Endodermal cell (in vitro differentiated cells): ENCODE measurements at regions not wholly inside any gene's neighbourhood (a gene's known extent, or its start where the extent isn't known, plus 50 kb on each side); places are given as distances from the start of the nearest gene placed in this dataset.

Source experiments
- DNase-seq: peaks from one replicate; pipeline ENCODE4 v3.0.0-alpha.2; 2017
- H3K27ac ChIP-seq: 2 replicates; pipeline ENCODE4 v1.5.1; 2013; ENCODE audit warnings: mild to moderate bottlenecking, low read depth, low read length, moderate library complexity
- H3K27me3 ChIP-seq: 2 replicates; pipeline ENCODE4 v1.6.1; 2013; ENCODE audit warnings: mild to moderate bottlenecking, low read length, moderate library complexity; ENCODE audit not compliant: insufficient read depth, control insufficient read depth, poor library complexity, severe bottlenecking
- H3K36me3 ChIP-seq: 2 replicates; pipeline ENCODE4 v1.7.0; 2013; ENCODE audit warnings: mild to moderate bottlenecking, low read length, moderate library complexity; ENCODE audit not compliant: control insufficient read depth, insufficient read depth
- H3K4me1 ChIP-seq: one replicate; pipeline ENCODE4 v1.7.0; 2013; ENCODE audit warnings: low read length; ENCODE audit not compliant: control insufficient read depth, insufficient read depth
- H3K4me3 ChIP-seq: 2 replicates; pipeline ENCODE4 v1.5.1; 2013; ENCODE audit warnings: mild to moderate bottlenecking, low read length, moderate library complexity
- H3K9ac ChIP-seq: 2 replicates; pipeline ENCODE4 v1.6.1; 2013; ENCODE audit warnings: mild to moderate bottlenecking, low read length, moderate library complexity; ENCODE audit not compliant: poor library complexity, severe bottlenecking; ENCODE audit errors: extremely low read depth
- H3K9me3 ChIP-seq: 2 replicates; pipeline ENCODE4 v1.6.1; 2013; ENCODE audit warnings: mild to moderate bottlenecking, low read length, moderate library complexity; ENCODE audit not compliant: control insufficient read depth
- H3K27ac Mint-ChIP-seq: 2 replicates; pipeline ENCODE4 v1.8.0; 2020; ENCODE audit warnings: mixed read lengths
- H3K27me3 Mint-ChIP-seq: 2 replicates; pipeline ENCODE4 v1.8.0; 2021; ENCODE audit warnings: mild to moderate bottlenecking, mixed read lengths; ENCODE audit not compliant: insufficient read depth
- H3K36me3 Mint-ChIP-seq: 2 replicates; pipeline ENCODE4 v1.8.0; 2020; ENCODE audit warnings: low read depth, mixed read lengths
- H3K4me1 Mint-ChIP-seq: 2 replicates; pipeline ENCODE4 v1.8.0; 2020; ENCODE audit warnings: mixed read lengths
- H3K4me3 Mint-ChIP-seq: 2 replicates; pipeline ENCODE4 v1.8.0; 2020; ENCODE audit warnings: mild to moderate bottlenecking, moderate library complexity, mixed read lengths
- H3K9me3 Mint-ChIP-seq: 2 replicates; pipeline ENCODE4 v1.8.0; 2020; ENCODE audit warnings: mild to moderate bottlenecking, mixed read lengths
- WGBS, 2 experiments: methylation state at CpG; one replicate each; pipeline versions ENCODE4 v1.1.5 to v1.1.7; 2013; ENCODE audit warnings: missing lambda C conversion rate in 2 of 2, mixed read lengths in 1 of 2; ENCODE audit not compliant: insufficient coverage in 1 of 2, insufficient read length in 1 of 2; 5-methylcytosine and 5-hydroxymethylcytosine counted together
- TF ChIP-seq, protein P1 (sequence below): fragments of 200-600 bp; sonication (generic); conservative IDR thresholded peaks from 2 replicates; pipeline ENCODE4 v1.5.0; 2021; ENCODE audit warnings: antibody characterized with exemption, mild to moderate bottlenecking

DNA sequence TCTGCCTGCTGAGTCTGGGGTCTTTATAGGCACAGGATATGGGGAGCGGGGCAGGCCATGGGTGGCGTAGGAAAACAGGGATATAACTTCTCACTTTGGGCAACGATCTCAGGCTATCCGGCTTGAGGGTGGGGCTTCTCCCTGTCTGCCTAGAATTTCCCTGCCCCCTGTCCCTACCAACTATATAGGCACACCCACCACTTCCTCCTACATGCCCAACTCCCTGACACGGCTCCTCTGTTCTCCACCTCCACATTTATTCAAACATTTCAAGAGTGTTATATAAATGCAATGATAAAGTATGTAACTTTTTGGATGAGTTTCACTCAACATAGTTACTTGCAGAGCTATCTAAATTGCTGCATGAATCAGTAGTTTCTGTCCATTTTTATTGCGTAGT lies 363.2 kb upstream of the RORB start:
- Histone ChIP-seq H3K36me3 (no peaks in the 10 kb centered on the region), H3K9me3 (no peaks in the 10 kb centered on the region), H3K4me3 (no peak overlapping the region), H3K4me1 (no peaks in the 10 kb centered on the region), H3K27me3 (no peaks in the 10 kb centered on the region), H3K9ac (no peak overlapping the region), H3K27ac (no peak overlapping the region)
- WGBS, 2 experiments: 92 to 100% methylated on average over 1 to 5 of the region's 6 CpGs
- Mint-ChIP-seq H3K9me3 (no peaks in the 10 kb centered on the region), H3K36me3 (no peaks in the 10 kb centered on the region), H3K4me1 (peaks cover 4% of the 10 kb centered on the region), H3K4me3 (no peak overlapping the region), H3K27ac (no peak overlapping the region), H3K27me3 (no peaks in the 10 kb centered on the region)
- DNase-seq: no peak
- TF ChIP-seq, protein P1, sequence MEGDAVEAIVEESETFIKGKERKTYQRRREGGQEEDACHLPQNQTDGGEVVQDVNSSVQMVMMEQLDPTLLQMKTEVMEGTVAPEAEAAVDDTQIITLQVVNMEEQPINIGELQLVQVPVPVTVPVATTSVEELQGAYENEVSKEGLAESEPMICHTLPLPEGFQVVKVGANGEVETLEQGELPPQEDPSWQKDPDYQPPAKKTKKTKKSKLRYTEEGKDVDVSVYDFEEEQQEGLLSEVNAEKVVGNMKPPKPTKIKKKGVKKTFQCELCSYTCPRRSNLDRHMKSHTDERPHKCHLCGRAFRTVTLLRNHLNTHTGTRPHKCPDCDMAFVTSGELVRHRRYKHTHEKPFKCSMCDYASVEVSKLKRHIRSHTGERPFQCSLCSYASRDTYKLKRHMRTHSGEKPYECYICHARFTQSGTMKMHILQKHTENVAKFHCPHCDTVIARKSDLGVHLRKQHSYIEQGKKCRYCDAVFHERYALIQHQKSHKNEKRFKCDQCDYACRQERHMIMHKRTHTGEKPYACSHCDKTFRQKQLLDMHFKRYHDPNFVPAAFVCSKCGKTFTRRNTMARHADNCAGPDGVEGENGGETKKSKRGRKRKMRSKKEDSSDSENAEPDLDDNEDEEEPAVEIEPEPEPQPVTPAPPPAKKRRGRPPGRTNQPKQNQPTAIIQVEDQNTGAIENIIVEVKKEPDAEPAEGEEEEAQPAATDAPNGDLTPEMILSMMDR: no peak

DNA sequence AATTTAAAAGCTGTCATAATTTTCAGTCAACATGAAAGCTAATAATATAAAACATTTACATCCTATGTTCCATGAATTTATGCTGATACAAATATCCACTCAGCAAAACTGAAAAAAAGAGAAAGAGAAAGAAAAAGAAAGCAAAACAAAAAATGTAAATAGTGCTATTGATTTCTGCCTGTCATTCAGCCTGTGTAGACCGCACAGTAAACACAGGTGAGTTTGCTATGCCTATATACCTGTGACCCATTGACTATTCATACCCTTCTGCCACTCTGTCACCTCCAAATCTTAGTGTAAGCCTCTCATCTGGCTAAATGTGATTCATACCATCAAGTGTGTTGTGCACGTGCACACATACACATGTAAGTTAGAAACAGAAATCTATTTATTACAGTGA lies 359.0 kb upstream of the RORB start:
- TF ChIP-seq, protein P1: no peak
- no peaks in the 10 kb centered on the region for H3K36me3 ChIP-seq
- Mint-ChIP-seq H3K9me3 (peaks cover 10% of the 10 kb centered on the region), H3K4me3 (no peak overlapping the region), H3K4me1 (peaks cover 5% of the 10 kb centered on the region), H3K36me3 (no peaks in the 10 kb centered on the region), H3K27ac (no peak overlapping the region), H3K27me3 (no peaks in the 10 kb centered on the region)
- H3K9me3 ChIP-seq: no peaks in the 10 kb centered on the region
- WGBS, 2 experiments: 100% methylated on average over 2 of the region's 2 CpGs
- H3K9ac ChIP-seq: no peak overlapping the region
- H3K27me3 ChIP-seq: no peaks in the 10 kb centered on the region
- H3K4me1 ChIP-seq: no peaks in the 10 kb centered on the region
- no peak overlapping the region for H3K27ac ChIP-seq
- H3K4me3 ChIP-seq: no peak overlapping the region
- DNase-seq: no peak

DNA sequence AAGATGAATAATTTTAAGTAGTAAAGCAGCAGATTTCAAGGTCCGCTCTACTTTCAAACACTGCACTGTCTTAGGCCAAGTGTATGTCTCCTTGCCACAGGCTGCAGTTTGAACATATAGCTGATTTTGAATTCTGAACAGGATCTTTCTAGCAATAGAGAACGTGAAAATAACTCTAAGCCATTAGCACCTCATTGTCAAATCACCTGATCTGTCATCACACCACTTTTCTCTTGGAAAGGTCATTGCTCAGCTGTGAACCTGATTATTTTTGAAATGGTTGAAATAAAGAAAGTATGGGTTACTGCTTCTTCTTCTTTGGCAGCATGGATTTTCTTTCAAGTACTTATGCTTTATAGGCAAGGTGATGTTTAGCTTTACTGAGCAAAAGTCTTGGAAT lies 357.0 kb upstream of the RORB start:
- H3K27me3 ChIP-seq: no peaks in the 10 kb centered on the region
- H3K27ac Mint-ChIP-seq: no peak overlapping the region
- no peak overlapping the region for H3K9ac ChIP-seq
- peaks cover 10% of the 10 kb centered on the region for H3K9me3 Mint-ChIP-seq
- no peaks in the 10 kb centered on the region for H3K4me1 ChIP-seq
- DNase-seq: no peak
- H3K27me3 Mint-ChIP-seq: no peaks in the 10 kb centered on the region
- no peaks in the 10 kb centered on the region for H3K9me3 ChIP-seq
- peaks cover 5% of the 10 kb centered on the region for H3K4me1 Mint-ChIP-seq
- H3K36me3 ChIP-seq: no peaks in the 10 kb centered on the region
- no peak overlapping the region for H3K27ac ChIP-seq
- no peak overlapping the region for H3K4me3 Mint-ChIP-seq
- 81 to 86% methylated on average over 1 to 2 of the region's 2 CpGs for WGBS, 2 experiments
- TF ChIP-seq, protein P1: no peak
- H3K36me3 Mint-ChIP-seq: no peaks in the 10 kb centered on the region
- no peak overlapping the region for H3K4me3 ChIP-seq
